Endothelial cell (in vitro differentiated cells): ENCODE measurements at regions not wholly inside any gene's neighbourhood (a gene's known extent, or its start where the extent isn't known, plus 50 kb on each side); places are given as distances from the start of the nearest gene placed in this dataset.
"Not testable (repeated sequence)": the region's sequence is repeated elsewhere in the genome, so short reads cannot be mapped to it uniquely, and the experiment has no call there.

Experiments
- DNase-seq: peaks from one replicate; pipeline ENCODE4 v3.0.0; 2021; ENCODE audit warnings: low spot score
- H3K27ac Mint-ChIP-seq: one replicate; pipeline ENCODE4 v1.8.0; 2021; ENCODE audit warnings: mixed read lengths, inconsistent platforms; ENCODE audit not compliant: unreplicated experiment
- H3K27me3 Mint-ChIP-seq: one replicate; pipeline ENCODE4 v1.8.0; 2021; ENCODE audit warnings: mild to moderate bottlenecking, moderate library complexity, mixed read lengths, inconsistent platforms; ENCODE audit not compliant: unreplicated experiment
- H3K36me3 Mint-ChIP-seq: one replicate; pipeline ENCODE4 v1.8.0; 2021; ENCODE audit warnings: mild to moderate bottlenecking, low read depth, mixed read lengths, inconsistent platforms; ENCODE audit not compliant: unreplicated experiment
- H3K4me1 Mint-ChIP-seq: one replicate; pipeline ENCODE4 v1.8.0; 2021; ENCODE audit warnings: mild to moderate bottlenecking, mixed read lengths, inconsistent platforms; ENCODE audit not compliant: unreplicated experiment
- H3K4me3 Mint-ChIP-seq: one replicate; pipeline ENCODE4 v1.8.0; 2021; ENCODE audit warnings: mild to moderate bottlenecking, mixed read lengths, inconsistent platforms; ENCODE audit not compliant: unreplicated experiment
- H3K9me3 Mint-ChIP-seq: one replicate; pipeline ENCODE4 v1.8.0; 2021; ENCODE audit warnings: mixed read lengths, inconsistent platforms; ENCODE audit not compliant: unreplicated experiment
- CTCF ChIP-seq: fragments of 200-600 bp; sonication (generic); IDR thresholded peaks from one replicate; pipeline ENCODE4 v1.5.0; 2021; ENCODE audit warnings: antibody characterized with exemption; ENCODE audit not compliant: unreplicated experiment

DNA sequence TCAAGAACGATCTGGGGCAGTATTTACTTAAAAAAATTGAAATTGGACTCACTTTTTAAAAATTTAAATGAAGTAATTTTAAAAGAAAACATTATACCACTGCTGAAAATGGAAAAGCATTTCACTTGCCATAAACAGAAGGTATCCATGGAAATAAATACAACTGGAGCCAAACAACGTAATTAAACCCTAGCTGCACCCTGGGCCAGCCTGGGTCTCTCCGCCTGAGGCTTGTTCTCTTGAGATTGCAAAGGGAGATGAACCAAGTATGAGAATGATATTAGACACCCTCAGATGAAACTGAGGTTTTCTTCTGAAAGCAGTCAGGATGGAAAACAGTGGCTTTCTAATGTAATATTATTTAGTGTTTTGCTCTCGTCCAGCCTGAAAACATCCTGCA is 264.4 kb downstream of the KCNE4 start:
- H3K9me3 Mint-ChIP-seq: no peaks in the 10 kb centered on the region
- H3K4me1 Mint-ChIP-seq: no peaks in the 10 kb centered on the region
- H3K27me3 Mint-ChIP-seq: no peaks in the 10 kb centered on the region
- TF ChIP-seq CTCF: no peak
- no peak overlapping the region for H3K4me3 Mint-ChIP-seq
- no peaks in the 10 kb centered on the region for H3K36me3 Mint-ChIP-seq
- no peak overlapping the region for H3K27ac Mint-ChIP-seq
- no peak for DNase-seq

DNA sequence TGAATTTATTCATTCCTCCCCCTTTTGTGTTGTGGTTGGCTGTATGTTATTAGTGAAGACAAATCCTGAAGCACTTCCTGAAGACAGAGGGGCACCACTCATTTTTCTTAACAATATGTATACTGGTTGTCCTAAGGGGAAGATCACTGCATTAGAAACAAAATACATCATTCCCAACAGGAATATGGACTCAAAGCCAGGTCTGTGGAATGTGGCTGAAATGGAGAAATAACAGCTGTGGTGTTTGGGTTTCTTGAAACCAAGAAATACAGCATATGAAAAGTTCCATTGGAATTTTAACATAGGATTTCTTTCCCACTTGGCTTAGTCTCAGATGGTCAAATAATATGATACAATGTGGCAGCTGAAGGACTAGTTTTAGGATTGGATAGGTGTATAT is 267.6 kb downstream of the KCNE4 start:
- Mint-ChIP-seq H3K4me3 (no peak overlapping the region), H3K9me3 (no peaks in the 10 kb centered on the region), H3K27me3 (no peaks in the 10 kb centered on the region), H3K4me1 (peaks cover 5% of the 10 kb centered on the region), H3K27ac (no peak overlapping the region), H3K36me3 (no peaks in the 10 kb centered on the region)
- no peak for TF ChIP-seq CTCF
- DNase-seq: no peak

DNA sequence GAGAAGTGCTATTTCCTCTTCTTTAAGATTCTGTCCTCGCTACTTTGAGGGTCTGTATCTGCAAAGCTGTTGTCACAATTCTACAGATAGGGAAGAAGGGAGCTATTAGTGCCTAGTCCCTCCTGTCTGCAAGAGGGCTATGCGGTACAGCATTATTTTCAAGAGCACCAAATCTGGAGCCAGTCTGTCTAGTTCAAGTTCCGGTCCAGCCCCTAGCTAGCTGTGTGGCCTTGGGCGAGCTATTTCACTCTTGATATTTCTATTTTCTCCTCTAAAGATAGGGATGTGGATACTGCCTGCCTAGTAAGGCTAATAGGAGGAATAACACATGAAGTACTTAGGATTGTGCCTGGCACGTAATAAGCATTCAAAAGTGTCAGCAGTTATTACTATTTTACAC is 272.4 kb downstream of the KCNE4 start:
- Mint-ChIP-seq H3K36me3 (no peaks in the 10 kb centered on the region), H3K4me3 (no peak overlapping the region), H3K4me1 (peaks cover 7% of the 10 kb centered on the region), H3K9me3 (no peaks in the 10 kb centered on the region), H3K27me3 (no peaks in the 10 kb centered on the region), H3K27ac (no peak overlapping the region)
- TF ChIP-seq CTCF: no peak
- no peak for DNase-seq

DNA sequence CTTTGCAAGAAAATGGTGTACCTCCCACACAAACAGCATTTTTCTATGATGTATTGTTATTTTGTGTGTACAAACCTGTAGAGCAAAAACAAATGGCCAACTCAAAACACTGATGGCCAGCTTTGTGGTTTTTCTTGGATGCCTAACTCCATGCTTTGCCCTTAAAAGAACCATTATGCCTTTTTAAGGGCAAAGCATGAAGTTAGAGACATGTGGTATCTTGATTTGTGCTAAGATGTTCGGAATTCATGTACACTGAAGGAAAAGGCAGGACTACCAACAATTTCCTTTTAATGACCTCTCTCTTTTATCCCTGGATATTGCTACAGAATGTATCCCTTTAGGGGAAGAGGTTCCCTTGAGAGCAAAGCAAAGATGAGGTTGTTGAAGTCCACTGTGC is 273.6 kb downstream of the SCG2 start:
- DNase-seq: no peak
- Mint-ChIP-seq H3K27ac (no peak overlapping the region), H3K36me3 (no peaks in the 10 kb centered on the region), H3K27me3 (no peaks in the 10 kb centered on the region), H3K4me1 (peaks cover 7% of the 10 kb centered on the region), H3K9me3 (no peaks in the 10 kb centered on the region), H3K4me3 (no peak overlapping the region)
- TF ChIP-seq CTCF: no peak

- not testable (repeated sequence) for H3K27me3 Mint-ChIP-seq, DNase-seq, H3K4me1 Mint-ChIP-seq, H3K4me3 Mint-ChIP-seq, H3K9me3 Mint-ChIP-seq, H3K27ac Mint-ChIP-seq, H3K36me3 Mint-ChIP-seq
These were observed 271.4 kb downstream of the SCG2 start for GRCh38 chr2:223330747-223331146.

GRCh38 chr2:223338016-223338415 is 264.1 kb downstream of the SCG2 start:
- H3K4me3 Mint-ChIP-seq: no peak overlapping the region
- DNase-seq: no peak
- H3K36me3 Mint-ChIP-seq: no peaks in the 10 kb centered on the region
- no peaks in the 10 kb centered on the region for H3K27me3 Mint-ChIP-seq
- H3K27ac Mint-ChIP-seq: no peak overlapping the region
- no peaks in the 10 kb centered on the region for H3K4me1 Mint-ChIP-seq
- no peak for TF ChIP-seq CTCF
- H3K9me3 Mint-ChIP-seq: no peaks in the 10 kb centered on the region
